Prostate gland (tissue), 1 donor: ENCODE measurements at regions not wholly inside any gene's neighbourhood (a gene's known extent, or its start where the extent isn't known, plus 50 kb on each side); places are given as distances from the start of the nearest gene placed in this dataset.

ENCODE experiments used
- POLR2A ChIP-seq: fragments of 450-650 bp; IDR thresholded peaks from one replicate; pipeline ENCODE4 v1.6.1; 2016; ENCODE audit warnings: antibody characterized with exemption, mild to moderate bottlenecking
- POLR2AphosphoS5 ChIP-seq: sonication (generic); formaldehyde crosslinking; IDR thresholded peaks from one replicate; pipeline ENCODE4 v1.6.1; 2017; ENCODE audit warnings: antibody characterized with exemption

GRCh38 chr6:10268111-10268510 lies 146.8 kb downstream of the TFAP2A start:
- TF ChIP-seq POLR2A: no peak
- peak; percentile 9 for TF ChIP-seq POLR2AphosphoS5
